HG02571 (cell line): ENCODE measurements at regions not wholly inside any gene's neighbourhood (a gene's known extent, or its start where the extent isn't known, plus 50 kb on each side); places are given as distances from the start of the nearest gene placed in this dataset.

Experiments used
- ATAC-seq: cut with Tn5 transposase; IDR thresholded peaks from one replicate; pipeline ENCODE4 v1.9.1; 2021; ENCODE audit warnings: mild to moderate bottlenecking, moderate library complexity; ENCODE audit not compliant: unreplicated experiment

GRCh38 chr7:25653384-25653783, 425.1 kb upstream of the NPVF start:
- no peak for ATAC-seq

- ATAC-seq = no peak
Observed at GRCh38 chr7:25656071-25656470, 427.8 kb upstream of the NPVF start.

DNA sequence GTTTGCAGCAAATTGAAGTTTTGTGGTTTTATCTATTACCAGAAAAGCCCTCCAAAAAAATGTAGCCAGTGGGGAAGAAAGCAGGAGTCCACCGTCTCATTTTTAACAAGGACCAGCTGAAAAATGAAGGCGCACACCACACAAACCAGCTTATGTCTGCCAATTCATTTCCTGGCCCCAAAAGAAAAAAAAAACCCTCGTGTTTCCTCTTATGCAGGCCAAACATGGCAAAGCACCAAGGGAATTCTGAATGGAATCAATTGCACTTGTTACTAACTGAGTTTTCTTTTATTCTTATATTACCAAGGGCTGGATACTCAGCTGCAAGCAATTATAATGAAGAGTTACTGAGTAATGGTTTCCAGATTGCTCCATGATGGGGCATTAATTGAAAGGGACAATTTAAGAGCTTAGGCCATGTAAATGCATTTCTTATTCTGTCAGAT, 428.3 kb upstream of the NPVF start:
- ATAC-seq = no peak

DNA sequence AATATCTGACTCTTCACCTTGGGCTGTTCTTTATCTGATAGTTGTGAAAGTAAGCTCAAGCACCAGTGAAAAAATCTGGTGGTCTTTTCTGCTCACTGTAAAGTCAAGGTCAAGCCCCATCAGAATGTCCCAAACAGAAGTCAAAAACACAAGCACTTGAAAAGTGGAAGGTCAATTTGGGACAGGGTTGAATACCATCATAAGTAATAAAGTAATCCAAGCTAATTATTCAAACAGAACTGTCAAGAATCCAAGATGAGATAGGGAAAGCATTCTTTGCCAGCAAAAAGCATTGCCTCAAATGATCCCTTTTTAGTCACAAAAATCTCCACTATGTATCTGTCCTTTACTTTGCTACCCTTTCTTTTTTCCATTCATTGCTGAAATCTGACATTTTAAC, 430.1 kb upstream of the NPVF start:
- no peak for ATAC-seq

DNA sequence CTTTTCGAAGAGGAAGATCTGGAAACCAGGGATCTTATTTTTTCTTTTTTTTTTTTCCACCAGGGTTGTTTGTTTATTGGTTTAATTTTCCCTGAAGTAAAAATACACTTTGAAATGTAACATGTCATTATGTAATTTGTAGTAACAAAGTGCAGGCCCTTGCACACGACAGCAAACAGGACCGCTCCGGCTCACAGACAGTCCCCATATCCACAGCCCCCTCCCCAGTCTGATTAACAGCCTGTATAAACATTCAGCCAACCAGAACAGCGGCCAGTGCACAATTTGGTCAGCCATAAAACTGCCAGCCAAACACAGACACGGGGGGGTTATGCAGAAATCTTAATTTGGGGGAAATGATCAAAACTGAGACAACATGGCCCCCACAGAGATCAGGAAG, 431.6 kb upstream of the NPVF start:
- no peak for ATAC-seq

DNA sequence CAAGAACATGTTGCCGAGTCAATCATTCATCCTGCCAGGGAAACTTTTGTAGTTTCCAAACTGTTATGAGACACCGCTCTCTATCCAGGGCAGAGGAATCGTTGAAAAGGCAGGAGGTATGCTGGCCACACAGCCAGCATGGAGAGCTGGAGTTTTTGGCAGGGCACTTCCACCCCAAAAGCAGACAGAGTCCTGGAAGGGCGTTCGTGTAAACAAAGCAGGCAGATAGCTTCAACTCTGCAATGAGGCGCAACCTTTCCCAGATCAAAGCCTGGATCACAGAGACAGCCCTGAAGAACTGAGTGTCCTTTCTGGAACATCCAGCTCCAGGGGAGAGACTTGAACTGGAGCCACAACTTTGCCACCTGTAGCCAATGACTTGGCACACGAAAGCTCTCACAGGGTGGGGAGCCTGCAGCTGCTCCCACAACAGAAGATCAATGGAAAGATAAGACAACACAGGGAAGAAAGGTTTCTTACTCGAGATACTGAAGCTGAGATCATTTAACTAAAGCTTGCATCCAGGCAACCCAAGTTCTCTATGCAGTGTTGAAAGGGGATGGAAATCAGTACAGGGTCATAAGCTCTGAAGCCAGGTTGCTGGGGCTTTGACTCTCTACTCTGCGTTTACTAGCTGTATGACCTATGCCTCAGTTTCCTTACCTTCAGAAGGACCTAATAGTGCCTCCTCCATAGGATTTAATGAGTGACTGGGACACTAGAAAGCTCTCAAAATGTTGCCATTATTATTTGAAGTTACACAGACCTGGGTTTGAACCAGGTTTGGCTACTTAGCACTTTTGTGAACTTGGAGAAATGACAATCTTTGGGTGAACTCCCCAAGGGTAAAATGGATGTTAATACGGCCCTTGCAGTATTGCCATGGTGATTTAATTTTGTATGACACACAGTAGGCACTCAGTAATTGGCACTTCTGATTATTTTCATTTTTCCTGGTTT, 434.8 kb upstream of the NPVF start:
- ATAC-seq = no peak

- no peak for ATAC-seq
Observed at GRCh38 chr7:25663877-25664276, 435.6 kb upstream of the NPVF start.

DNA sequence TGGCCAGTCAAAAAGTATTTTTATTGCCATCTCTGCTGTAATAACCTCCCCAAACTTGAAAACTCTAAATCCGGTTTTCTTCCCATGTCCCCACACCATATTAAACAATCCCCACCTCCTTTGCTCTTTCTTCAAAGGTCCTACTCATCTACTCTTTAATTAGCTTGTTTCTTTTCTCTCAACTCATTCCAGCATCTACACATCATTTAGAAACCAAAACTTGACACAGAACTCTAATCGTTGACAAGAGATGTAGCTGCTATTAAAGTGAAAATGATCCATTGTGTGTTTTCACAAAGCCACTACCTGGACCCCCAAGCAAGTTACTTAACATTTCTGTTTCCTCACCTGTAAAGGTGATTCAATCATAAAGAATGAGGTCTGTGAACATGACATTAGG, 436.3 kb upstream of the NPVF start:
- ATAC-seq = no peak

DNA sequence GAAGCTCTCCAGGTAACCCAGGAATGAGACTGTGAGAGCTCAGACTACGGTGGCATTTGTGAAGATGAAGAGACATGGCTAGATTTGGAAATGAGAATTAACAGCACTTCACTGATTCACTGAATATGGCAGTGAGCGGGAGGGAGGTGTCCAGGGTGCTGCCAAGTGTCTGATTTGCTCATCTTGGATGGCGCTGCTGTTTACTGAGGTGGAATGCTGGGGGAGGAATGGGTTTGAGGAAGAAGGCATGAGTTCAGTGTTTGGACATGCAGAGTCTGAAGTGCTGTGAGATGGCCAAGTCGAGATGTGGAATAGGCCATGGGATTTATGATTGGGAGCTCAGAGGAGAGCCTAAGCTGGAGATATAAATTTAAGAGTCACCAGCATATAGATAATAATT, 437.1 kb upstream of the NPVF start:
- no peak for ATAC-seq

- no peak for ATAC-seq
Observed at GRCh38 chr7:25665903-25666670, 437.8 kb upstream of the NPVF start.

GRCh38 chr7:25666671-25667060, 438.4 kb upstream of the NPVF start:
- no peak for ATAC-seq

DNA sequence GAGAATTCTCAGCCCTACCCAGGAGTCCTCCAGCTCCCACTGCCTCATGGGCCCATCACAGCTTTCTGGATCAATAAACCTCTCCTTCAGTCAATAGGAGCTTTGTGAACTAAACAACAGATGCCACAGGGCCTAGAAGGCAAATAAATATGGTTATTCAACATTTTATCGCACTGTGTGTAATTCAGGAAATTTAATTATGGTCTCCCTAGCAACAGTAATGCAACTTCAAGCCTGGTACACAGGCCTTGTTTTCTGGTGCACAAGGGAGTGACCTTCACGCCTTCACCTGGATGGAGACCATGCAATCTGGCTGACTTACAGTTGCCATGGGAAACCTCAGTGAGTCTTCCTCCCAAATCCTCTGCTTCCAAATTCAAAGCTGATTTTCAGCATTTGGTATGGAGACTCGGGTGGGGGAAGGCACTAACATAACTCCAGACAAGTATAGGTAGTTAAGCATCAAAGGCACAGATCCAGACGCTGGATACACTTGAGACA, 441.0 kb upstream of the NPVF start:
- ATAC-seq = no peak

- ATAC-seq = no peak
Observed at GRCh38 chr7:25669961-25670841, 441.9 kb upstream of the NPVF start.

- ATAC-seq = no peak
Observed at GRCh38 chr7:25671111-25671510, 442.8 kb upstream of the NPVF start.

GRCh38 chr7:25672496-25672895, 444.2 kb upstream of the NPVF start:
- ATAC-seq = no peak

DNA sequence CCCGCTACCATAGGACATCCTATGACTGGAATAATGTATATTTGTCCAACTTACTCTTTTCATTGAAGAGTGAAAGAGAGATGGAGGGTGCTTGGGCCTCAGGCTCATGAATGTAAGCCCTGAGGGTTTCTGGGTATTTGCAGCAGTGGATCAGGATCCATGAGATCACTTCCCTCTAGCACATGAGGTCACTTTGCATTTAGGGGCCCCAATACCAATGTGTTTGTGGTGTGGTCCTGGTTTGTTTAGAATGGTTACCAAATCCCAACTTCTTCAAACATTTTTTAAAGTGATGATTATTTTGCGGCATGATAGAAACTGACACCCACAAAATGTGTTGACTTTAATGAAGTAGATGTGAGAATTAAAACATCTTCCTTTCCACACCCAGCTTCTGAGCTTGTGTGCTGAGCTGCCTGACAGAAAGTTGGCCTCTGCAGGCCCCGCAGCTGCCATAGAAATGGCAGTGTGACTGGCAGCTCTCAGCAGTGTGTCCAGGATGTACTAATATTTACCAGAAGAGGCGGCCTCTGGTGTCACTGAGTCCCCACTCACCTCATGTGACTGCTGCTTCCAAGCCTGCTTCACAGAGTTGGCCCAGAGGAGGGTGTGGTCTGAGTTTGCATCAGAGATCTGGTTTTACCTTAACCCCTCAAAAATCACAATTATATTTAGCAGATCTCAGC, 447.6 kb upstream of the NPVF start:
- no peak for ATAC-seq

GRCh38 chr7:25677595-25677994, 449.3 kb upstream of the NPVF start:
- ATAC-seq = no peak

DNA sequence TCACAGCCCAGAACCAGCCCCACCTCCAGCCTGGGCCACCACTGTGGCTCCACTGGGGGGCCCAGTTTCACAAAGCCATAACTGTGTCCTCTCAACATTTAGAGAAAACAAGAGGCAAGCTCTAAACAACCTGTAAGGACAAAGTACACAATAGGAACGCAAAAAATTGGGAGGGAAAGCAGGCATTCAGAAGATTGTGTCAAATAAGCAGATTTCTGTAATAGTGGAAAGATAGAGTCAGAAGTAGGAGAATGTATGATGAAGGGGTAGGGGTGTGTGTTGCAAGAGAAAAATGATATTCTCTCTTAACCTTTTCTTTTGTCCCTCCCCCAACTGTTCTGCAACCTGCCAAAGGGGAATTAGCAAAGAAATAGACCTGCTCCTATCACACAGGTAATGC, 449.9 kb upstream of the NPVF start:
- no peak for ATAC-seq

DNA sequence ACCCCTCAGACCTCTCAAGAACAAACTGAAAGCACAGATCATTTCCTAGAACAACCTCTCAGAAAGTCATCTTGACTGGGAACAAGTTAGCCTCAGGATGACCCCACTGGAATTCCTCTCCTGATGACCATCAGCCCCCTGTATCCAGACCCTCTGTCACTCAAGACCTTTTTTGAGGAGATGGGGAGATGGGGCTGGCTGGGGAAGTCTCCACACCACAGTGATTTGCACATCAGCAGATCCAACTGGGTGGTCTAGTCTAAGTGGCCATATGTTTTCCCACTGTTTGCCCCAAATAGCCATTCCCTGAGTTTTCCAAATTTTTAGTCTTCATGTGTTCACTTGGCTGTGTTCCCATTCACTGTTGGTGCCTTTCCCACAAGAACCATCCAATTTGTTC, 452.4 kb upstream of the NPVF start:
- ATAC-seq = no peak

GRCh38 chr7:25684360-25684759, 456.1 kb upstream of the NPVF start:
- no peak for ATAC-seq
